NCI-H69 (cell line): ENCODE measurements at regions not wholly inside any gene's neighbourhood (a gene's known extent, or its start where the extent isn't known, plus 50 kb on each side); places are given as distances from the start of the nearest gene placed in this dataset.
A peak's percentile ranks its signal among the peaks of the same experiment; 100 is the strongest.
"Not testable (repeated sequence)": the region's sequence is repeated elsewhere in the genome, so short reads cannot be mapped to it uniquely, and the experiment has no call there.

Experiments used
- DNase-seq: peaks from one replicate; lab custom pipeline; 2025; lab: John Stamatoyannopoulos, UW

GRCh38 chr13:73671732-73672131, 462.5 kb downstream of the KLF12 start:
- DNase-seq = no peak

- DNase-seq = no peak
Measured at GRCh38 chr13:73671011-73671410, 463.2 kb downstream of the KLF12 start.

DNA sequence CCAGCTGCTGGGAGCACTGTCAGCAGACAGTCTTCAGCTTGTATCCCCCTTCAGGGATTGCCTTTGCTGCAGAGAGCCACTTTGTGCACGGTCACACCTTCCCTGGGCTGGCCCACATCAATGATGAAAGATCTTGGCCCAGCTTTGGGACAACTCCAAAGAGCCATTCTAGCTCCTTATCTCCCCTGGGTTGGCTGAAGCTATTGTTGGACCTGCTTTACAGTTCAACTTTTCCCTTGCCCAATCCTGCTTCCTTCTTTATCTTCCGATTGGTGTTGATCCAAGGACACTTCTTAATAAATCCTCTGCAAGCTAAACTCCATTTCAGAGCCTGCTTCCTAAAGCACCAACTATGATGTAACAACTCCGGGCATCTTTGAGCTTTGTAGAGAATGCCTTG, 466.4 kb downstream of the KLF12 start:
- DNase-seq = no peak

- peak; percentile 86 for DNase-seq
Measured at GRCh38 chr13:73665261-73665660, 468.9 kb downstream of the KLF12 start.

- peak; percentile 86 for DNase-seq
Measured at GRCh38 chr13:73664851-73665250, 469.4 kb downstream of the KLF12 start.

DNA sequence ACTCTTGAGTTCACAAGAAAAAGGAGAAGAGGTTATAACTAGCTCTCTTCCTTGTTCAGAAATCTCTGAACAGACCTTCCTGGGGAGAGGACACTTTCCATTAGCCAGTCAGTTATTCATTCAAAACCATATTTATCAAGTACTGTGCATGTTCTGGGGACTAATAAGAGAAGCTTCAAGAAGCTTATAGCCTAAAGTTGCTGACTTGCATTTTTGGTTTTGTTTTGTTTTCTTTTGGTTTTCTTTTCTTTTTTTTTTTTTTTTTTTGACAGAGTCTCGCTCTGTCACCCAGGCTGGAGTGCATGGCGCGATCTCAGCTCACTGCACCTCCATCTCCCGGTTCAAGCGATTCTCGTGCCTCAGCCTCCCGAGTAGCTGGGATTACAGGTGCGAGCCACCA, 471.4 kb downstream of the KLF12 start:
- DNase-seq = no peak

GRCh38 chr13:73661687-73662425, 472.3 kb downstream of the KLF12 start:
- DNase-seq = no peak

- DNase-seq = no peak
Measured at GRCh38 chr13:73661066-73661465, 473.1 kb downstream of the KLF12 start.

GRCh38 chr13:73658639-73659038, 475.6 kb downstream of the KLF12 start:
- DNase-seq = no peak

DNA sequence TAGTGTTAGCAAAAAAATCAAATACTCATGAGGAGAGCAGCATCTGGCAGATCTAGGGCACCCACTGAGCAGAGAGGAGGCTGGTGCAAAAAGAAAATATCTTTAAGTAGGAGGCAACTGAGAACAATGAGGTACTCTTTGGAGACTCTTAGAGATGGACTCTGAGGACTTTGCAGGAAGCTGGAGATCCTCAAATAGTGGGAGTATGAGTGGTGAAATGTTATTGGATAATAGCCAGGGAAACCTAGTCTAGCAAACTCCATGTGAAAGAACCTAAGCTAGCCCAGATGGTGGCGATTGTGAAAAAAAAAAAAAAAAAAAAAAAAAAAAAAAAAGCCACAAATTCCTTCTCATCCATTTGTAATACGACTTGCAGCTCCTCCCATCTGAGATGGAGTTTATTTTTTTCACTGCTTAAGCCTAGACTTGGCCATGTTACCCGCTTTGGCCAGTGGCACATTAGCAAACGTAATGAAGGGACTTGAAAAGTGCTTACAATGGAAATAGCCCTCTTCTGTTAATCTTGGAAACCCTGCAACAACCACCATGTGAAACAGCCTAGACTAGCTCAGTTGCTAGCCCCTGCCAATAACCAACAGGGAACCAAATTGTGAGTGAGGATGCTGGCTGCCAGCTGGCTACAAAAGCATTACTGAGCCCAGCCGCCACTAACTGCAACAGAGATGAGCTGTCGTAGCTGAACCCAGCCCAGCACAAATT, 476.2 kb downstream of the KLF12 start:
- DNase-seq = no peak

- DNase-seq = no peak
Measured at GRCh38 chr13:73656863-73657262, 477.3 kb downstream of the KLF12 start.

DNA sequence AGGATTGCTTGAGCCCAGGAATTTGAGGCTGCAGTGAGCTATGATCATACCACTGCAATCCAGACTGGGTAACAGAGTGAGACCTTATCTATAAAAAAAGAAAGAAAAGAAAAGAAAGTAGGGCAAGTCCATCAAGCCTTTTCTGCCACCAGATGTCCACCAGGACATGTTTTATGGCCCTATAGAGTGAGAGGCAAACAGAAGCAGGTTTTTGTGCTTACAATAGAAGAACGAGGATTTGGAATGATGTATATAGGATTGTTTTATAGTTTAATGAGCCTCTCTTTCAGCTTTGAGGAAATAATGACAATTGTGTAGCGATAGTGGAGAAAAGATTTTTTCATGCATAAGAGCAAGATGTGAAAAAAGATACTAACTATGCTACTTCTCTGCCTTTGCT, 480.5 kb downstream of the KLF12 start:
- no peak for DNase-seq

DNA sequence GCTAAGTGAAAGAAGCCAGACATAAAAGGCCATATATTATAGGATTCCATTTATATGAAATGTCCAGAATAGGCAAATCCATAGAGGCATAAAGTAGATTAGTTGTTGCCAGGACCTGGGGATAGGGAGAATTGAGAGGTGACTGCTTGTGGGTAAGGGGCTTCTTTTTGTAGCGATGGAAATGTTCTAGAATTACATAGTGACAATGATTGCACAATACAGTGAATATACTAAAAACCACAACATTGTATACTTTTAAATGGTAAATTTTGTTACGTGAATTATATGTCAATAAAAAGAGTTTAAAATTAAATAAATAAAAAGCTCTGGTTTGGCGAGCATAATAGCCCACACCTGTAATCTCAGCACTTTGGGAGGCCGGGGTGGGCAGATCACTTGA, 486.8 kb downstream of the KLF12 start:
- no peak for DNase-seq

- not testable (repeated sequence) for DNase-seq
Measured at GRCh38 chr13:73640476-73641179, 493.6 kb downstream of the KLF12 start.

DNA sequence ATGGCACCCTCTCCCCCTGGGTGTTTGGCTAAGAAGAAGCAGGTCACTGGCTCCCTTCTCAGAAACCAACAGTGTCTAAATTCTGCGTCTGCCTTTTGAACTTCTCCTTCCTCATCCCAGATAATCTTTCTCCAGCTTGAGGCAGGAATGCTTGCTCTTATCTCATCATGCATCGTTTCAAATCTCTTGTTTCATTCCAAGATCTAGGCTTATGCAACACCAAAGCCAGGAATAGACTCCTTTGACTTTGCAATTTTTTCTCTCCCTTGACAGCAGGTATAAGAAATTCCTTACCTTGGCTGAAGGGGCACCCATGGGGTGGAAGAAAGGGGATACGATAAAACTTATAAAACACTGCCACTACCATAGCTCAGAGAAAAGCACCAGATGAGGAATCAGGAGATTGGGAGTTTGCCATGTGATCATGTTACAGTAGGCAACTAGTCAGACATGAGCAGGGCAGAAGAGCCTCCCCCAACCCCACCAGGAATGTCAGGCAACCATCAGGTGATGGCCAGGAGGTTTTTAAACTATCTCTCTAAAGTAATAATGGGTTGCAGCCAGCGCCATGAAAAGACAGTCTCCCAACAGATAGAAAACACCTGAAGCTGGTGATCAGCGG, 498.9 kb downstream of the KLF12 start:
- no peak for DNase-seq

- no peak for DNase-seq
Measured at GRCh38 chr13:73633817-73634460, 500.3 kb downstream of the KLF12 start.

DNA sequence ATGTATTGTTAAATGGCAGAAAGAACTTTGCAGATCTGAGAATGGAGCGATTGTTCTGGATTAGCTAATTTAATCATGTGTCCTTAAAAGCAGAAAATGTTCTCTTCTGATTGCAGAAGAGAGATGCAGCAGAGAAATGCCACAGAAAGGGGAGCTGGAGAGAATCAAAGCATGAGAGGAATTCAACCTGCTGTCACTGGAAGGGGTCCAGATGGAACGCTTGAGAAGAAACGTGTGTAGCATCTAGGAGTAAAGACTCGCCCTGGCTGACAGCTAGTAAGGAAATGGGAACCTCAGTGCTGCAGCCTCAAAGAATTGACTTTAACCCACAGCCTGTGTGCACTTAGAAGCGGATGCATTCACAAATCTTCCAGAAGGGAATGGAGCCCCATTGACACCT, 502.8 kb downstream of the KLF12 start:
- DNase-seq = no peak

- DNase-seq = no peak
Measured at GRCh38 chr13:73625562-73626339, 508.5 kb downstream of the KLF12 start.

DNA sequence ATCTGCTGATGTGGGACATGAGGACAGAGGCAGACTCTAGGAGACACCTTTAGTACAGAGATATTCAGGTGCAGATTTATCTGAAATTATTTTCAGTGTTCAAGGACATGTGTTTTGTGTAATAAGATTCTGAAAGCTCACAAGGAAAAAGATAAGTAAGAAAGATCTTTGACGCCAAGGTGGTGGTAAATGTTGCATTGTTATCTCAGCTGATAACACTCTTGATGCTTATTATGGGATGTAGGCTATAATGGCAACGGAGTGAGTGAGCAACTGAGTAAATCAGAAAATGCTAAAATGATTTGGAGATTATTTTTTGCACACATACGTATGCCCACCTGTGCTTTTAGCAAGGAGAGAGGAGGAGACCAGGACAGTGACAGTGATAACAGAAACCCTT, 510.9 kb downstream of the KLF12 start:
- DNase-seq = no peak

- DNase-seq = no peak
Measured at GRCh38 chr13:73622381-73622780, 511.8 kb downstream of the KLF12 start.

DNA sequence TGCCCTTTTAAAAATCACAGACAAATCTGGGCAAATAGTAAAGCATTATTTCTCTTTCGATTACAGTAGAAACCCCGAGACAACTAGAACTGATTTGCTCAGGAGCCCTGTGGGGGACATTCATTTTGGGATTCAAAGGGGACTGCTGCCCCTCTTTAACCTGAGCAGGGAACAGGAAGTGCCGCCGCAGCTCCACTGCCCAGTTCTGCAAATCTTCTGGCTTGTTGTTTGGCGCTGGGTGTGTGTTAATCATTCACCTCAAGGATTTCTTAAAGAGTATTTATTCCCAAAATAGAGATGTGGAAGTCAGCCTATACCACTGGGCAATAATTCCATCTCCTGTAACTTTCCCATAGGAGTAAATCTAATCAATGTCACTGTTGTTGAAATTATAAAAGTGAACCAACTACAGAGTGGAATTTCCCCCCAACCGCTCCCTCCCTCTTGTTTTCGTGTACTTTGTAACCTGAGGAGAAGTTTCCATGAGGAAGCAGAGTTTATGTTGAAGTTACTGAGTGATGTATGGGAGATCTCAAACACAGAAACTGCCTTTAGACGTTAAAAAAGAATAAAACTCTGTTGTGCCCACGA, 515.8 kb downstream of the KLF12 start:
- DNase-seq = no peak
